ENCODE measurements at regions not wholly inside any gene's neighbourhood (a gene's known extent, or its start where the extent isn't known, plus 50 kb on each side); places are given as distances from the start of the nearest gene placed in this dataset.
"Not testable (repeated sequence)": the region's sequence is repeated elsewhere in the genome, so short reads cannot be mapped to it uniquely, and the experiment has no call there.

DNA sequence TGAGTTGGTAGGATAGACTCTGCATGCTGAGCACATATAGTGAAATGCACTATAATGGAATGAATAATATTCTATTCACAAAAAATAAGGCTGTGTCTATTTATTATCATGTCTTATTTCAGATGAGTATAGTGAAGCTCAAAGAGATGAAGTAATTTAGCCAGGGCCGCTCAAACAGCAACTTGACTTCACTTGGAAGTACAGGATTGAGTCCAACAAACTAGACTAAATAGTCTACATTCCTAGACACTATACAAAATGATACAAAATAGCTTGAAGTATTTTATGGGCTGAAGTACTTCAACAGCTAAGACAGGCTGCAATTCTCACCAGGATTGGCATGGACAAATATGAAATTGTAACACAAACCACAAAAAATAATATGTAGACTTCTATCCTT, 144.5 kb upstream of the DST start:
- Histone ChIP-seq H3K36me3 (ENCODE audit: control insufficient read depth, low read length) (0 out of 2 replicates have a peak, but pooled peaks cover 3% of the 10 kb centered on the region), H3K4me3 (ENCODE audit: low read length) (no peak overlapping the region), H3K79me2 (ENCODE audit: control insufficient read depth, low read length) (peaks cover 42% of the 10 kb centered on the region), H3F3A (ENCODE audit: control insufficient read depth, insufficient read depth) (no peaks in the 10 kb centered on the region; the same call in 1 of the 2 replicates), H3K9me2 (replicated peaks; ENCODE audit: control insufficient read depth, low read length) (no peaks in the 10 kb centered on the region), H3K27ac (ENCODE audit: low read depth, low read length) (no peak overlapping the region), H4K20me1 (ENCODE audit: control insufficient read depth, insufficient read depth, low read depth, low read length) (no peaks in the 10 kb centered on the region), H3K4me2 (ENCODE audit: low read length) (no peak overlapping the region), H3K9me3 (ENCODE audit: control insufficient read depth, insufficient read depth, low read length) (no peaks in the 10 kb centered on the region; the same call in 1 of the 2 replicates), H3K27me3 (ENCODE audit: control insufficient read depth, low read length) (no peaks in the 10 kb centered on the region), H3K4me1 (ENCODE audit: control insufficient read depth, low read length) (peaks cover 46% of the 10 kb centered on the region)
- TF ChIP-seq EZH2phosphoT487 (IDR thresholded peaks at IDR 0.05; ENCODE audit: borderline replicate concordance, low read length) = no peak
- TF ChIP-seq, protein P1, sequence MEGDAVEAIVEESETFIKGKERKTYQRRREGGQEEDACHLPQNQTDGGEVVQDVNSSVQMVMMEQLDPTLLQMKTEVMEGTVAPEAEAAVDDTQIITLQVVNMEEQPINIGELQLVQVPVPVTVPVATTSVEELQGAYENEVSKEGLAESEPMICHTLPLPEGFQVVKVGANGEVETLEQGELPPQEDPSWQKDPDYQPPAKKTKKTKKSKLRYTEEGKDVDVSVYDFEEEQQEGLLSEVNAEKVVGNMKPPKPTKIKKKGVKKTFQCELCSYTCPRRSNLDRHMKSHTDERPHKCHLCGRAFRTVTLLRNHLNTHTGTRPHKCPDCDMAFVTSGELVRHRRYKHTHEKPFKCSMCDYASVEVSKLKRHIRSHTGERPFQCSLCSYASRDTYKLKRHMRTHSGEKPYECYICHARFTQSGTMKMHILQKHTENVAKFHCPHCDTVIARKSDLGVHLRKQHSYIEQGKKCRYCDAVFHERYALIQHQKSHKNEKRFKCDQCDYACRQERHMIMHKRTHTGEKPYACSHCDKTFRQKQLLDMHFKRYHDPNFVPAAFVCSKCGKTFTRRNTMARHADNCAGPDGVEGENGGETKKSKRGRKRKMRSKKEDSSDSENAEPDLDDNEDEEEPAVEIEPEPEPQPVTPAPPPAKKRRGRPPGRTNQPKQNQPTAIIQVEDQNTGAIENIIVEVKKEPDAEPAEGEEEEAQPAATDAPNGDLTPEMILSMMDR (IDR thresholded peaks at IDR 0.05; ENCODE audit: low read depth, low read length, poor library complexity, severe bottlenecking) = no peak

DNA sequence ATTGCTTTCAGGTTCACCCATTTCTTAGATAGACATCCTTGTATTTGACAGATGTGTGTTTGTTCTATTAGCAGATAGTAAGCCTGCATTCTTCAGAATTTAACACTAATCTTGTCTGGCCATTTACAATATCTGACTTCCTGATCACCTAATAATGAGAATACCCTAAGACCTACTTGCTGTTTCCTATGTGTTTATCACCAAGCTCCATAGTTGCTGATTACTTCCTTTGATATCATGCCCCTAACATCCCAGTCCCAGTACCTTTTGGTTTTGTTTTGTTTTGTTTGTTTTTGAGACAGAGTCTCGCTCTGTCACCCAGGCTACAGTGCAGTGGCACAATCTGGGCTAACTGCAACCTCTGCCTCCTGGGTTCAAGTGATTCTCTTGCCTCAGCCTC, 143.6 kb upstream of the DST start:
- peaks cover 39% of the 10 kb centered on the region for H3K4me1 ChIP-seq (ENCODE audit: control insufficient read depth, low read length)
- no peaks in the 10 kb centered on the region for H4K20me1 ChIP-seq (ENCODE audit: control insufficient read depth, insufficient read depth, low read depth, low read length)
- peaks cover 35% of the 10 kb centered on the region for H3K79me2 ChIP-seq (ENCODE audit: control insufficient read depth, low read length)
- H3K4me3 ChIP-seq (ENCODE audit: low read length) = no peak overlapping the region
- H3K4me2 ChIP-seq (ENCODE audit: low read length) = no peak overlapping the region
- H3K27ac ChIP-seq (ENCODE audit: low read depth, low read length) = no peak overlapping the region
- 0 out of 2 replicates have a peak, but pooled peaks cover 3% of the 10 kb centered on the region for H3K36me3 ChIP-seq (ENCODE audit: control insufficient read depth, low read length)
- TF ChIP-seq, protein P1 (IDR thresholded peaks at IDR 0.05; ENCODE audit: low read depth, low read length, poor library complexity, severe bottlenecking) = no peak
- no peak for TF ChIP-seq EZH2phosphoT487 (IDR thresholded peaks at IDR 0.05; ENCODE audit: borderline replicate concordance, low read length)
- no peaks in the 10 kb centered on the region; the same call in 1 of the 2 replicates for H3K9me3 ChIP-seq (ENCODE audit: control insufficient read depth, insufficient read depth, low read length)
- no peaks in the 10 kb centered on the region; the same call in 1 of the 2 replicates for H3F3A ChIP-seq (ENCODE audit: control insufficient read depth, insufficient read depth)
- H3K9me2 ChIP-seq (replicated peaks; ENCODE audit: control insufficient read depth, low read length) = no peaks in the 10 kb centered on the region
- no peaks in the 10 kb centered on the region for H3K27me3 ChIP-seq (ENCODE audit: control insufficient read depth, low read length)

DNA sequence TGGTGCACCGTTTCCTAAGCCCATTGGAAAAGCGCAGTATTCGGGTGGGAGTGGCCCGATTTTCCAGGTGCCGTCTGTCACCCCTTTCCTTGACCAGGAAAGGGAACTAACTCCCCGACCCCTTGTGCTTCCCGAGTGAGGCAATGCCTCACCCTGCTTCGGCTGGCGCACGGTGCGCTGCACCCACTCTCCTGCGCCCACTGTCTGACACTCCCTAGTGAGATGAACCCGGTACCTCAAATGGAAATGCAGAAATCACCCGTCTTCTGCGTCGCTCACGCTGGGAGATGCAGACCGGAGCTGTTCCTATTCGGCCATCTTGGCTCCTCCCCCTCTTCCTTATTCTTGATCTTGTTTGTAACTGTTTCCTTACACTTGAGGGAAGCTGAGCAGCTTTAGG, 142.8 kb upstream of the DST start:
- H3K27me3 ChIP-seq (ENCODE audit: control insufficient read depth, low read length); H3K36me3 ChIP-seq (ENCODE audit: control insufficient read depth, low read length); H3K9me3 ChIP-seq (ENCODE audit: control insufficient read depth, insufficient read depth, low read length); H3K4me3 ChIP-seq (ENCODE audit: low read length); H3K4me2 ChIP-seq (ENCODE audit: low read length); H3F3A ChIP-seq (ENCODE audit: control insufficient read depth, insufficient read depth); H4K20me1 ChIP-seq (ENCODE audit: control insufficient read depth, insufficient read depth, low read depth, low read length); H3K9me2 ChIP-seq (replicated peaks; ENCODE audit: control insufficient read depth, low read length); H3K27ac ChIP-seq (ENCODE audit: low read depth, low read length): not testable (repeated sequence)
- peaks cover 31% of the 10 kb centered on the region for H3K4me1 ChIP-seq (ENCODE audit: control insufficient read depth, low read length)
- H3K79me2 ChIP-seq (ENCODE audit: control insufficient read depth, low read length) = peaks cover 29% of the 10 kb centered on the region

DNA sequence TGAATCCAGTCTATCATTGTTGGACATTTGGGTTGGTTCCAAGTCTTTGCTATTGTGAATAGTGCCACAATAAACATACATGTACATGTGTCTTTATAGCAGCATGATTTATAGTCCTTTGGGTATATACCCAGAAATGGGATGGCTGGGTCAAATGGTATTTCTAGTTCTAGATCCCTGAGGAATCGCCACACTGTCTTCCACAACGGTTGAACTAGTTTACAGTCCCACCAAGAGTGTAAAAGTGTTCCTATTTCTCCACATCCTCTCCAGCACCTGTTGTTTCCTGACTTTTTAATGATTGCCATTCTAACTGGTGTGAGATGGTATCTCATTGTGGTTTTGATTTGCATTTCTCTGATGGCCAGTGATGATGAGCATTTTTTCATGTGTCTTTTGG, 137.4 kb upstream of the DST start:
- not testable (repeated sequence) for H3F3A ChIP-seq (ENCODE audit: control insufficient read depth, insufficient read depth); H4K20me1 ChIP-seq (ENCODE audit: control insufficient read depth, insufficient read depth, low read depth, low read length); H3K4me2 ChIP-seq (ENCODE audit: low read length); H3K27ac ChIP-seq (ENCODE audit: low read depth, low read length); H3K36me3 ChIP-seq (ENCODE audit: control insufficient read depth, low read length); H3K79me2 ChIP-seq (ENCODE audit: control insufficient read depth, low read length); H3K9me2 ChIP-seq (replicated peaks; ENCODE audit: control insufficient read depth, low read length); H3K4me1 ChIP-seq (ENCODE audit: control insufficient read depth, low read length); H3K27me3 ChIP-seq (ENCODE audit: control insufficient read depth, low read length); H3K9me3 ChIP-seq (ENCODE audit: control insufficient read depth, insufficient read depth, low read length); H3K4me3 ChIP-seq (ENCODE audit: low read length)

DNA sequence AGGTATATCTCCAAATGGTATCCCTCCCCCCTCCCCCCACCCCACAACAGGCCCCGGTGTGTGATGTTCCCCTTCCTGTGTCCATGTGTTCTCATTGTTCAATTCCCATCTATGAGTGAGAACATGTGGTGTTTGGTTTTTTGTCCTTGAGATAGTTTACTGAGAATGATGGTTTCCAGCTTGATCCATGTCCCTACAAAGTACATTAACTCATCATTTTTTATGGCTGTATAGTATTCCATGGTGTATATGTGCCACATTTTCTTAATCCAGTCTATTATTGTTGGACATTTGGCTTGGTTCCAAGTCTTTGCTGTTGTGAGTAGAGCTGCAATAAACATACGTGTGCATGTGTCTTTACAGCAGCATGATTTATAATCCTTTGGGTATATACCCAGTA, 135.8 kb upstream of the DST start:
- H3K4me1 ChIP-seq (ENCODE audit: control insufficient read depth, low read length); H3K9me3 ChIP-seq (ENCODE audit: control insufficient read depth, insufficient read depth, low read length); H3K36me3 ChIP-seq (ENCODE audit: control insufficient read depth, low read length); H4K20me1 ChIP-seq (ENCODE audit: control insufficient read depth, insufficient read depth, low read depth, low read length); H3K4me3 ChIP-seq (ENCODE audit: low read length); H3K27me3 ChIP-seq (ENCODE audit: control insufficient read depth, low read length); H3K9me2 ChIP-seq (replicated peaks; ENCODE audit: control insufficient read depth, low read length); H3K27ac ChIP-seq (ENCODE audit: low read depth, low read length); H3K79me2 ChIP-seq (ENCODE audit: control insufficient read depth, low read length); H3K4me2 ChIP-seq (ENCODE audit: low read length); H3F3A ChIP-seq (ENCODE audit: control insufficient read depth, insufficient read depth): not testable (repeated sequence)

Data from DOHH2 (cell line).